ENCODE measurements at regions not wholly inside any gene's neighbourhood (a gene's known extent, or its start where the extent isn't known, plus 50 kb on each side); places are given as distances from the start of the nearest gene placed in this dataset.
"Not testable (repeated sequence)": the region's sequence is repeated elsewhere in the genome, so short reads cannot be mapped to it uniquely, and the experiment has no call there.

- H2AK5ac ChIP-seq (ENCODE audit: low read depth, low read length); intact Hi-C loops (cut with micrococcal nuclease); H3K56ac ChIP-seq (ENCODE audit: extremely low read depth, insufficient read depth, low read length); H3K4me2 ChIP-seq (ENCODE audit: low read depth, low read length); H2BK20ac ChIP-seq (ENCODE audit: low read depth, low read length); H2BK120ac ChIP-seq (ENCODE audit: low read depth, low read length); H4K8ac ChIP-seq (ENCODE audit: low read depth in 2 of 2, low read length in 2 of 2); ATAC-seq (ENCODE audit: low read depth); H3K14ac ChIP-seq (replicated peaks; ENCODE audit: low read depth, low read length); in situ Hi-C loops (cut with MboI; ENCODE audit: low sequenced_read_pairs); H3K36me3 ChIP-seq (ENCODE audit: control insufficient read depth, insufficient read depth, low read length); H3K4me3 ChIP-seq (ENCODE audit: insufficient read depth, low read depth, low read length); H3K9ac ChIP-seq (ENCODE audit: low read depth, low read length); H3K4ac ChIP-seq (ENCODE audit: low read depth, low read length); DNase-seq; H3K79me1 ChIP-seq (ENCODE audit: low read depth in 1 of 2, low read length in 2 of 2); H3K9me3 ChIP-seq (ENCODE audit: control insufficient read depth, insufficient read depth, low read length); H3K4me1 ChIP-seq (ENCODE audit: control insufficient read depth, insufficient read depth, low read length); H3K27me3 ChIP-seq (ENCODE audit: control insufficient read depth, insufficient read depth, low read length); H3K23ac ChIP-seq (ENCODE audit: low read depth, low read length); POLR2A ChIA-PET (ENCODE audit: unreplicated experiment); H2AK9ac ChIP-seq (replicated peaks; ENCODE audit: low read depth, low read length, poor library complexity); H2AFZ ChIP-seq (replicated peaks; ENCODE audit: low read length, poor library complexity); H4K5ac ChIP-seq (ENCODE audit: low read depth, low read length); H3K27ac ChIP-seq (ENCODE audit: insufficient read depth, low read length); H3K9me1 ChIP-seq (ENCODE audit: insufficient read depth, low read length); H2BK15ac ChIP-seq (ENCODE audit: low read depth, low read length); CTCF ChIA-PET; H2BK5ac ChIP-seq (ENCODE audit: low read depth, low read length, poor library complexity, severe bottlenecking); H4K20me1 ChIP-seq (ENCODE audit: insufficient read depth, low read length); H3K18ac ChIP-seq (ENCODE audit: low read depth, low read length); H4K91ac ChIP-seq (ENCODE audit: insufficient read depth, low read depth, low read length); dilution Hi-C loops (cut with HindIII; ENCODE audit: low sequenced_read_pairs, unreplicated experiment); BruUV-seq (replicated peaks): not testable (repeated sequence)
- WGBS, 2 experiments (ENCODE audit: extremely low coverage in 2 of 2, insufficient read length in 1 of 2), result no CpG with 5 or more reads among the region's 9 CpGs
Measured at GRCh38 chr3:198146559-198147164, 186.6 kb downstream of the LMLN start.

GRCh38 chr3:198147213-198147612 is 187.2 kb downstream of the LMLN start:
- BruUV-seq (replicated peaks); H3K14ac ChIP-seq (replicated peaks; ENCODE audit: low read depth, low read length); H3K18ac ChIP-seq (ENCODE audit: low read depth, low read length); H2BK20ac ChIP-seq (ENCODE audit: low read depth, low read length); H3K9ac ChIP-seq (ENCODE audit: low read depth, low read length); H3K56ac ChIP-seq (ENCODE audit: extremely low read depth, insufficient read depth, low read length); in situ Hi-C loops (cut with MboI; ENCODE audit: low sequenced_read_pairs); dilution Hi-C loops (cut with HindIII; ENCODE audit: low sequenced_read_pairs, unreplicated experiment); H3K4ac ChIP-seq (ENCODE audit: low read depth, low read length); H3K27ac ChIP-seq (ENCODE audit: insufficient read depth, low read length); H2AFZ ChIP-seq (replicated peaks; ENCODE audit: low read length, poor library complexity); H3K79me1 ChIP-seq (ENCODE audit: low read depth in 1 of 2, low read length in 2 of 2); CTCF ChIA-PET; POLR2A ChIA-PET (ENCODE audit: unreplicated experiment); H2BK5ac ChIP-seq (ENCODE audit: low read depth, low read length, poor library complexity, severe bottlenecking); H2BK15ac ChIP-seq (ENCODE audit: low read depth, low read length); H3K4me3 ChIP-seq (ENCODE audit: insufficient read depth, low read depth, low read length); DNase-seq; H2AK9ac ChIP-seq (replicated peaks; ENCODE audit: low read depth, low read length, poor library complexity); H3K4me1 ChIP-seq (ENCODE audit: control insufficient read depth, insufficient read depth, low read length); H4K5ac ChIP-seq (ENCODE audit: low read depth, low read length); H3K9me1 ChIP-seq (ENCODE audit: insufficient read depth, low read length); H3K36me3 ChIP-seq (ENCODE audit: control insufficient read depth, insufficient read depth, low read length); H4K8ac ChIP-seq (ENCODE audit: low read depth in 2 of 2, low read length in 2 of 2); H3K27me3 ChIP-seq (ENCODE audit: control insufficient read depth, insufficient read depth, low read length); intact Hi-C loops (cut with micrococcal nuclease); H2BK120ac ChIP-seq (ENCODE audit: low read depth, low read length); H4K20me1 ChIP-seq (ENCODE audit: insufficient read depth, low read length); H2AK5ac ChIP-seq (ENCODE audit: low read depth, low read length); H3K4me2 ChIP-seq (ENCODE audit: low read depth, low read length); H3K23ac ChIP-seq (ENCODE audit: low read depth, low read length); H3K9me3 ChIP-seq (ENCODE audit: control insufficient read depth, insufficient read depth, low read length); H4K91ac ChIP-seq (ENCODE audit: insufficient read depth, low read depth, low read length); ATAC-seq (ENCODE audit: low read depth): not testable (repeated sequence)
- WGBS, 2 experiments (ENCODE audit: extremely low coverage in 2 of 2, insufficient read length in 1 of 2), result no CpG with 5 or more reads among the region's 3 CpGs
